MG63 (cell line): ENCODE measurements at regions not wholly inside any gene's neighbourhood (a gene's known extent, or its start where the extent isn't known, plus 50 kb on each side); places are given as distances from the start of the nearest gene placed in this dataset.
A peak's percentile ranks its signal among the peaks of the same experiment; 100 is the strongest.

ENCODE experiments used
- DNase-seq: peaks from one replicate; pipeline ENCODE4 v3.0.0-alpha.2; 2020
- H3K27me3 ChIP-seq: fragments of 250-450 bp; sonication (Bioruptor Pico); 2 replicates; pipeline ENCODE4 v1.5.1; 2020; ENCODE audit warnings: mild to moderate bottlenecking, moderate library complexity
- H3K36me3 ChIP-seq: fragments of 250-450 bp; sonication (Bioruptor Pico); 2 replicates; pipeline ENCODE4 v1.5.1; 2020; ENCODE audit warnings: mild to moderate bottlenecking, moderate library complexity
- H3K4me3 ChIP-seq: fragments of 250-450 bp; sonication (Bioruptor Pico); 2 replicates; pipeline ENCODE4 v1.5.1; 2020; ENCODE audit warnings: mild to moderate bottlenecking, moderate library complexity
- H3K9me3 ChIP-seq: fragments of 250-450 bp; sonication (Bioruptor Pico); 2 replicates; pipeline ENCODE4 v1.5.1; 2020; ENCODE audit warnings: mild to moderate bottlenecking, moderate library complexity

GRCh38 chr11:115887316-115887715, 383.1 kb upstream of the CADM1 start:
- no peak for DNase-seq
- H3K36me3 ChIP-seq = no peaks in the 10 kb centered on the region
- H3K27me3 ChIP-seq = no peaks in the 10 kb centered on the region
- no peaks in the 10 kb centered on the region for H3K9me3 ChIP-seq
- H3K4me3 ChIP-seq = no peak overlapping the region

- DNase-seq = no peak
- no peaks in the 10 kb centered on the region for H3K27me3 ChIP-seq
- no peaks in the 10 kb centered on the region for H3K36me3 ChIP-seq
- no peaks in the 10 kb centered on the region for H3K9me3 ChIP-seq
- no peak overlapping the region for H3K4me3 ChIP-seq
Measured at GRCh38 chr11:115886422-115886733, 382.2 kb upstream of the CADM1 start.

- H3K27me3 ChIP-seq = no peaks in the 10 kb centered on the region
- DNase-seq = no peak
- H3K36me3 ChIP-seq = no peaks in the 10 kb centered on the region
- no peaks in the 10 kb centered on the region for H3K9me3 ChIP-seq
- no peak overlapping the region for H3K4me3 ChIP-seq
Measured at GRCh38 chr11:115885535-115886421, 381.6 kb upstream of the CADM1 start.

GRCh38 chr11:115884800-115885534, 380.8 kb upstream of the CADM1 start:
- Histone ChIP-seq H3K36me3 (no peaks in the 10 kb centered on the region), H3K9me3 (no peaks in the 10 kb centered on the region), H3K27me3 (no peaks in the 10 kb centered on the region), H3K4me3 (no peak overlapping the region)
- no peak for DNase-seq

- H3K9me3 ChIP-seq = no peaks in the 10 kb centered on the region
- no peak for DNase-seq
- H3K27me3 ChIP-seq = no peaks in the 10 kb centered on the region
- no peaks in the 10 kb centered on the region for H3K36me3 ChIP-seq
- no peak overlapping the region for H3K4me3 ChIP-seq
Measured at GRCh38 chr11:115874843-115875242, 370.6 kb upstream of the CADM1 start.

- no peak overlapping the region for H3K4me3 ChIP-seq
- no peaks in the 10 kb centered on the region for H3K36me3 ChIP-seq
- H3K27me3 ChIP-seq = no peaks in the 10 kb centered on the region
- no peak for DNase-seq
- no peaks in the 10 kb centered on the region for H3K9me3 ChIP-seq
Measured at GRCh38 chr11:115873813-115874212, 369.6 kb upstream of the CADM1 start.

GRCh38 chr11:115872416-115872815, 368.2 kb upstream of the CADM1 start:
- no peaks in the 10 kb centered on the region for H3K9me3 ChIP-seq
- DNase-seq = no peak
- H3K4me3 ChIP-seq = no peak overlapping the region
- no peaks in the 10 kb centered on the region for H3K27me3 ChIP-seq
- H3K36me3 ChIP-seq = no peaks in the 10 kb centered on the region

GRCh38 chr11:115871161-115871760, 367.0 kb upstream of the CADM1 start:
- no peak for DNase-seq
- H3K36me3 ChIP-seq = no peaks in the 10 kb centered on the region
- no peaks in the 10 kb centered on the region for H3K27me3 ChIP-seq
- no peaks in the 10 kb centered on the region for H3K9me3 ChIP-seq
- H3K4me3 ChIP-seq = no peak overlapping the region

GRCh38 chr11:115869780-115870431, 365.7 kb upstream of the CADM1 start:
- H3K4me3 ChIP-seq = no peak overlapping the region
- no peaks in the 10 kb centered on the region for H3K36me3 ChIP-seq
- H3K27me3 ChIP-seq = no peaks in the 10 kb centered on the region
- peak; percentile 53 for DNase-seq
- no peaks in the 10 kb centered on the region for H3K9me3 ChIP-seq

- no peaks in the 10 kb centered on the region for H3K27me3 ChIP-seq
- H3K36me3 ChIP-seq = no peaks in the 10 kb centered on the region
- no peak overlapping the region for H3K4me3 ChIP-seq
- no peak for DNase-seq
- H3K9me3 ChIP-seq = no peaks in the 10 kb centered on the region
Measured at GRCh38 chr11:115869131-115869530, 364.9 kb upstream of the CADM1 start.

- Histone ChIP-seq H3K9me3 (peaks cover 1% of the 10 kb centered on the region; the same call in 1 of the 2 replicates), H3K4me3 (no peak overlapping the region), H3K27me3 (no peaks in the 10 kb centered on the region), H3K36me3 (no peaks in the 10 kb centered on the region)
- DNase-seq = no peak
Measured at GRCh38 chr11:115860246-115860645, 356.0 kb upstream of the CADM1 start.

- H3K27me3 ChIP-seq = no peaks in the 10 kb centered on the region
Measured at GRCh38 chr11:115848611-115849010, 344.4 kb upstream of the CADM1 start.

GRCh38 chr11:115848080-115848479, 343.9 kb upstream of the CADM1 start:
- no peak for DNase-seq
- Histone ChIP-seq H3K9me3 (no peaks in the 10 kb centered on the region), H3K27me3 (no peaks in the 10 kb centered on the region)

More at GRCh38 chr11:115848611-115849010, 344.4 kb upstream of the CADM1 start:
- no peaks in the 10 kb centered on the region for H3K36me3 ChIP-seq
- 0 out of 2 replicates have a peak, but pooled peaks cover under 1% of the 10 kb centered on the region for H3K9me3 ChIP-seq
- DNase-seq = no peak
- no peak overlapping the region for H3K4me3 ChIP-seq

GRCh38 chr11:115845872-115846271, 341.7 kb upstream of the CADM1 start:
- Histone ChIP-seq H3K4me3 (no peak overlapping the region), H3K36me3 (no peaks in the 10 kb centered on the region), H3K27me3 (no peaks in the 10 kb centered on the region), H3K9me3 (no peaks in the 10 kb centered on the region)
- no peak for DNase-seq

More at GRCh38 chr11:115848080-115848479, 343.9 kb upstream of the CADM1 start:
- Histone ChIP-seq H3K4me3 (no peak overlapping the region), H3K36me3 (no peaks in the 10 kb centered on the region)

- no peaks in the 10 kb centered on the region for H3K27me3 ChIP-seq
- no peak overlapping the region for H3K4me3 ChIP-seq
- H3K9me3 ChIP-seq = no peaks in the 10 kb centered on the region
- no peaks in the 10 kb centered on the region for H3K36me3 ChIP-seq
- DNase-seq = no peak
Measured at GRCh38 chr11:115843685-115844084, 339.5 kb upstream of the CADM1 start.

- H3K36me3 ChIP-seq = no peaks in the 10 kb centered on the region
- no peaks in the 10 kb centered on the region for H3K9me3 ChIP-seq
- H3K27me3 ChIP-seq = no peaks in the 10 kb centered on the region
- DNase-seq = no peak
- no peak overlapping the region for H3K4me3 ChIP-seq
Measured at GRCh38 chr11:115843111-115843510, 338.9 kb upstream of the CADM1 start.

GRCh38 chr11:115820026-115820425, 315.8 kb upstream of the CADM1 start:
- Histone ChIP-seq H3K4me3 (no peak overlapping the region), H3K36me3 (no peaks in the 10 kb centered on the region), H3K9me3 (no peaks in the 10 kb centered on the region), H3K27me3 (no peaks in the 10 kb centered on the region)
- no peak for DNase-seq
